ENCODE measurements at regions not wholly inside any gene's neighbourhood (a gene's known extent, or its start where the extent isn't known, plus 50 kb on each side); places are given as distances from the start of the nearest gene placed in this dataset.

GRCh38 chr2:198880986-198881385, 576.8 kb downstream of the SATB2 start:
- H3K36me3 ChIP-seq: no peaks in the 10 kb centered on the region
- H3K4me1 ChIP-seq (ENCODE audit: low read depth): no peaks in the 10 kb centered on the region
- TF ChIP-seq CTCF (IDR thresholded peaks at IDR 0.05; ENCODE audit: low read depth, low read length): no peak
- H3K27ac ChIP-seq: no peak overlapping the region
- H3K4me3 ChIP-seq: no peak overlapping the region
- H3K9me3 ChIP-seq (ENCODE audit: low read depth): peaks cover 2% of the 10 kb centered on the region
- no peaks in the 10 kb centered on the region for H3K27me3 ChIP-seq
- no peak for DNase-seq (ENCODE audit: low read depth in 1 of 2, low spot score in 1 of 2)

DNA sequence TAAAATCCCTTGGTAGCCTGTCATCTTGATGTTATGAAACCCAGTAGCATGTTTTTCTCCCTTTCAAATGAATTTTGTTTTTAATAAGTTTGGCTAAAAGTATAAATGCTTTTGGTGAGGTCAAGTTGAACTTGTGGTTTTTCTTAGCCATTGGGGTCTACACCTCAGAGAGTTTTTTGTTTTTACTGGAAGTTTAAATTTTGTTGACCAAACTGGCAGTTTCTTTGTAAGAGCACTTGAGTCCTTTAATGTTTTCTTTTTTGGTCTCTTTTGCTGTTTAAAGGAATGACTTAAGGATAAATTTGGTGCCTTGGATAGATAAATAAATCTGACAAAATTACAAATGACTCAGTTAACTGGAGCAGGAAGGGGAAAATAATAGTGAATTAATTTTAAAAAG, 577.3 kb downstream of the SATB2 start:
- H3K4me3 ChIP-seq: no peak overlapping the region
- DNase-seq (ENCODE audit: low read depth in 1 of 2, low spot score in 1 of 2): no peak
- H3K27me3 ChIP-seq: no peaks in the 10 kb centered on the region
- H3K4me1 ChIP-seq (ENCODE audit: low read depth): no peaks in the 10 kb centered on the region
- H3K27ac ChIP-seq: no peak overlapping the region
- H3K36me3 ChIP-seq: no peaks in the 10 kb centered on the region
- no peak for TF ChIP-seq CTCF (IDR thresholded peaks at IDR 0.05; ENCODE audit: low read depth, low read length)
- H3K9me3 ChIP-seq (ENCODE audit: low read depth): peaks cover 2% of the 10 kb centered on the region

DNA sequence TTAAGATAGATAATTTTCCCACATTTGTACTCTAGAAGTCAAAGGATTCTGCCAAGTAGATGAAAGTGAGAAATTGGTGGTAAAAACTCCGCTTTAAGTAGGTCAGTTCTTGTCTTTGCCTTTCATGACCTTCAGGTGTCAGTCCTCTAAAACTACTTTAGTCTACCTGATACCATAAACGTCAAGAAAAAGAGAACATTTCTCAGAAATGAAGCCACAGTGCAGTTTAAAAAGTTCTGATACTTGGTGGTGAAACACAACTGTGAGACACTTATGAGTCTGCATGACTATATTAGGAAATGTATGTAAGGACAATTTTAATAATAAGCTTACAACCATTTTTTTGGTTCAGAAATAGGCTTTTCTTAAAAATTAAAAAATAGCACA, 583.3 kb downstream of the SATB2 start:
- Histone ChIP-seq H3K27me3 (no peaks in the 10 kb centered on the region), H3K27ac (no peak overlapping the region), H3K4me3 (no peak overlapping the region), H3K9me3 (ENCODE audit: low read depth) (peaks cover 2% of the 10 kb centered on the region), H3K4me1 (ENCODE audit: low read depth) (no peaks in the 10 kb centered on the region), H3K36me3 (no peaks in the 10 kb centered on the region)
- DNase-seq (ENCODE audit: low read depth in 1 of 2, low spot score in 1 of 2): no peak
- TF ChIP-seq CTCF (IDR thresholded peaks at IDR 0.05; ENCODE audit: low read depth, low read length): no peak

GRCh38 chr2:198873503-198874471, 584.0 kb downstream of the SATB2 start:
- no peak overlapping the region for H3K4me3 ChIP-seq
- TF ChIP-seq CTCF (IDR thresholded peaks at IDR 0.05; ENCODE audit: low read depth, low read length): no peak
- no peaks in the 10 kb centered on the region for H3K27me3 ChIP-seq
- H3K27ac ChIP-seq: no peak overlapping the region
- no peaks in the 10 kb centered on the region for H3K4me1 ChIP-seq (ENCODE audit: low read depth)
- DNase-seq (ENCODE audit: low read depth in 1 of 2, low spot score in 1 of 2): no peak
- H3K9me3 ChIP-seq (ENCODE audit: low read depth): peaks cover 2% of the 10 kb centered on the region
- H3K36me3 ChIP-seq: no peaks in the 10 kb centered on the region

- H3K27me3 ChIP-seq: no peaks in the 10 kb centered on the region
- H3K4me3 ChIP-seq: no peak overlapping the region
- H3K36me3 ChIP-seq: no peaks in the 10 kb centered on the region
- no peak for DNase-seq (ENCODE audit: low read depth in 1 of 2, low spot score in 1 of 2)
- TF ChIP-seq CTCF (IDR thresholded peaks at IDR 0.05; ENCODE audit: low read depth, low read length): no peak
- no peaks in the 10 kb centered on the region for H3K9me3 ChIP-seq (ENCODE audit: low read depth)
- no peaks in the 10 kb centered on the region for H3K4me1 ChIP-seq (ENCODE audit: low read depth)
- no peak overlapping the region for H3K27ac ChIP-seq
These were observed 594.1 kb downstream of the SATB2 start for GRCh38 chr2:198863655-198864054.

Measured in cardiac muscle cell (in vitro differentiated cells and primary cell).